ENCODE measurements at regions not wholly inside any gene's neighbourhood (a gene's known extent, or its start where the extent isn't known, plus 50 kb on each side); places are given as distances from the start of the nearest gene placed in this dataset.

DNA sequence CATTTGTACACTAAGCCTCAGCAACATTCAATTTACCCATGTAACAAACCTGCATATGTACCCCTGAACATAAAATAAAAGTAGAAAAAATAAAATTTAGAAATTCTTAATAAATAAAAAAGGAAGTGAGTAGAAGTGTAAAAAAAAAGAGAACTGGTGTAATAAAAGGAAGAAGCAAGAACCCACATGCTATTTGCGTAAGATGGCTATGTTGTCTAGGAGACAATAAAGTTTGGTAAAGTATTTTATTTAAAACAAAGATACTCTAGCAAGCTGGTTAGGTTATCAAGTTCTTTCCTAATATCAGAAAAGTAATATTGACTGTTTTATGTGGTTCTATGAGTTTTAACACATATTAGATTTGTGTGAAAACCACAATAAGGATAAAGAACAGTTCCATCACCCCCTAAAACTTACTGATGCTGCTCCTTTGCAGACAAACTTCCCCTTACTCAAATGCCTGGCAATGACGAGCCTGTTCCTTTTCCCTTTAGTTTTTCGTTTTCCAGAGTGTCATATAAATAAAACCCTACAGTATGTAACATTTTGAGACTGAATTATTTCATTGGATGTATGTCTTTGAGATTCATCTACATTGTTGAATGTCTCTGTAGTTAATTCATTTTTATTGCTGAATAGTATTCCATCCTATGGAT, 98.9 kb downstream of the TNFSF13B start:
- no peak for TF ChIP-seq CTCF (IDR thresholded peaks at IDR 0.05)
- TF ChIP-seq POLR2A (IDR thresholded peaks at IDR 0.05) = no peak

Data from testis (tissue), 2 donors.